RPMI7951 (cell line): ENCODE measurements at regions not wholly inside any gene's neighbourhood (a gene's known extent, or its start where the extent isn't known, plus 50 kb on each side); places are given as distances from the start of the nearest gene placed in this dataset.

Experiments used
- DNase-seq: peaks from one replicate; pipeline ENCODE4 v3.0.0-alpha.2; 2012; ENCODE audit warnings: low read depth

DNA sequence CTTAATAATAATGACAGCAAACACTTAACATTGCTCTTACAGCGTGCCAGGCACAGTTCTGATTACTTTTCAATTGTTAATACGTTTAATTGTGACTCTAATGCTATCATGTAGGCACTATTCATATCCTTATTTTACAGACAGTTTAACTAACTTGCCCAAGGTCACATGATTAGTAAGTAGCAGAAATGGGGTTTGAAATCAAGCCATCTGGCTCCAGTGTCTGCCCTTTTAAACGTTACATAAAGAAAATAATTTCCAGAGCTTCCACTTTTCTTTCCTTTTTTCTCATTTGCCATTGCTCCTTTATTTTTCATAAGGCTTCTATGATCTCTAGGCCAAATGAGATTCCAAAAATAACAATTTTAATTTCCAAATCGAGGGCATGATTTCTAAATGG, 50.6 kb upstream of the IKZF2 start:
- DNase-seq: no peak

DNA sequence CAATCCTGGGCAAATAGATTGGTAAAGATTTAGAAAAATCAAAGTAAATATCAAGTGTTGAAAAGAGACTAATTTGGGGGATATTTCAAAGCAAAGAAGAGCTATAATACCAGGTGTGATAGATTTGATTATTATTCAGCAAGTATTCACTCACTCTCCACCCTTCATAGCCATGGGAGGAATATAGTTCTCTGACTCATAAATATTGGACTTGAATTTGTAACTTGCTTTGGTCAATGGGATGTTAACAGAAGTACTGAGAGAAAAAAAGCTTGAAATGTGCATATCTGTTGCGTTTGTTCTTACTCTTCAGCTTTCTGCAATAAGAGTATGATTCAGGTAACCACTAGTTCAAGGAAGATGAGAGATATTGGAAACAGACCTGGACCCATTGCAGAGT, 54.5 kb upstream of the IKZF2 start:
- no peak for DNase-seq

DNA sequence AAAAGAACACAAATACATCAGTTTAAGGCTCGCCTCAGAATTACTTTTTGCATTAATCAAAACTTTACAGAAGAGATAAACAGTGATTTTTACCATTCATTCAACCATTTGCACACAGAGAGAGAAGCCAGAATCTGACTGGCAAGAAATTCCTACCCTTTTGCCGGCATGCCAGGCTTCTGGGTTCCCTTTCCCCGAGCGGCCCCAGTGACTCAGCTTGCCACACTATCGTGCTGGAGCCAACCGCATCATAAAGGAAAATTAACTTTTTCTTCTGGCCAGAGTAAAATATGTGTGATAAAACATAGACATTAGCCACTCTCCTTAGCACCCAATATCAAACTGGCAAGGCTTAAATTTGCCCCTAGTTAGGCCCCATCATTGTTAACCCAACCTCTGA, 61.8 kb upstream of the IKZF2 start:
- peak; percentile 59 for DNase-seq

GRCh38 chr2:213214209-213214608, 62.8 kb upstream of the IKZF2 start:
- no peak for DNase-seq

GRCh38 chr2:213216461-213216860, 65.0 kb upstream of the IKZF2 start:
- peak; percentile 14 for DNase-seq

DNA sequence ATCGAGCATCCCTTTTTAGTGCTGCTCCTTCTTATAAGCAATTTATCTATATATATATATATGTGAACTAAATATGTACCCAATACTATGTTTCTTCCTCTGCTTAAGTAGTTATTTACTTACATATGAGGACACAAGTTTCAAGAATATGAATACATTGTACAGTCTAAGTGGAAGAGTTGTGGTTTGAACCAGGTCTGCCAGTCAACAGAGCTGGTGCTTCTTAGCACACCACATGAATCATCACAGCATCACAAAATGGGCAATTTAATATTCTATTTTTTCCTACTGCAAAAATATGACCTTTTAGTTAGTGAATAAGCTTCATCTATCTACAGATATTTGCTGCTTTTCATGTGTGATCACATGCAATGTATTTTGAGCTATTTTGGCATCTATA, 64.4 kb upstream of the SPAG16 start:
- no peak for DNase-seq

DNA sequence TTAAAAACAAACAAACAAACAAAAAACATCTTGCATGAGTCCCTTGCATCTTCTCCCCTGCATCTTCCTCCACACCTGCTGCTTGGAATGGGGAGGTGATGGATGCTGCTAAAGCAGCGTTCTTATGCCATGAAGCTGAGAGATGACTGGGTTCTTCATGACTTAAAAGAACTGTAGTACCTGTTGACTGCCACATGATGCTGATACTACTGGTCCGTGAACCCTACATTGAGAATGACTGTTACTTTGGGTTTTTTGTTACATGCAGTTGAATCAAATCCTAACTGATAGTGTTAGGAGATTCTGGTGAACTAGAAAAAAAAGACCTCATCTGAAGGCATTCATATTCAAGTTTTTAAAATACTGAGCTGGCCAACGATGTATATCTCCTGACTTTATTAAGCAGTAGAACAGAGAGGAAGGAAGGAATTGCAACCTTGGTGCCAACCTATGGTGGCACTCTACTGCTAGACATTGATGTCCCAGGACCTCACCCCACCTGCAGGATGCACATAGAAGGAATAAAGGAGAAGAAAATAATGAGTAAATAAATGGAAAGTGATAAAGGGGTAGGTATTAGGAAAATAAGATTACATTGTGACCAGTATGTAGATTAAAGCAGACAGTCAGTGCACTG, 63.2 kb upstream of the SPAG16 start:
- no peak for DNase-seq

DNA sequence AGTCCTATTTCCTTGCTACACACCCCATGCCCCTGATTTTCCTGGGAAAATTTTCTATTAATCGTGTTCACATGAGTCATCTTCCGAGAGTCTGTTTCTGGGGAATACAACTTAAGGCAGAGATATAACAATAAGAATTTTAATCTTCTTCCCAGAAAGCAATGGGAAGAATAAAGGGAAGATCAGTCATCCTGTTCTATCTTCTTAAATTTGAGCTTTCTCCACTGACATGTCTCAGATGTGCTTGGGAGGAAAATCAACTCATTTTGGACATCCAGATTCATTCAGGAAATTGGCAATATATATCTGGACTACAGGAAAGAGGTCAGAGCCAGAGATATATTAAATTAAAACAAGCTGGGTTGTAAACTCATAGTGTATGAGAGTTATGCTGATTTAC, 62.3 kb upstream of the SPAG16 start:
- no peak for DNase-seq

- no peak for DNase-seq
Measured at GRCh38 chr2:213224366-213224765, 59.9 kb upstream of the SPAG16 start.

DNA sequence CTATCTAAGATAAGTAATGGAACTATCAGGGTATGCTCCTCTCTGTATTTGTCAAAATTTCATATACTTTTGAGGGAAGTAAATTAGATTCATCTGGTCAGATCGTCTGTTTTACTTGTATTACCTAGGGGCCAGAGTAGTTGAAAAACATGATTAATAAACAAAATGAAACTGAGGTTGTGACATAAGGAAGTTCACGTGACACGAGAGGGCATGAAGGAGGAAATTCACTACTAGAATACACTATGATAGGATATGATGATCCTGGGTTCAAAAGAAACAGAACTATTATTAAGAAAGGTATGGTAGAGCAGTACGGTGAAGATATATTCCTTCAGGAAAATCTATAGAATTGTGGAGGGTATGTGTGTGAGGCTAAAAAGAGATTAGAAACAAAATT, 58.4 kb upstream of the SPAG16 start:
- no peak for DNase-seq

GRCh38 chr2:213227458-213227857, 56.8 kb upstream of the SPAG16 start:
- peak; percentile 68 for DNase-seq

DNA sequence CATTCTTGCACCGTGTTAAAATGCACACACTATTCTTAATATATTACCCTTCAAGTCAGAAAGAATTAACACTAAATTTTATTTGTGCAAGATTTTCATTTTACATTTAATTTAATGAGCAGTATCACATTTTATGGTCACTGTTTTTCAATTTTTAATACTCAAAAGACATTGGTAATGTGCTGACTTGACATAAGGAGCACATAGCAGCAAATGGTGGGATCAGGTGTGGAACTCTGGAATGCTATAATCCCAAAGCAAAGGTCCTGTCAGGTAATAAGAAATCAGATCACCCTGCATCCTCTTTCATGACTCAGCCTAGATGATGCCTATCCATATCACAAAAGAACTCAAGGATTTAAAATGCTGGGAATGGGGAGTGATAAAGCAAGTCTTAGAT, 55.6 kb upstream of the SPAG16 start:
- DNase-seq: no peak

- DNase-seq: peak; percentile 77
Measured at GRCh38 chr2:213229814-213230213, 54.5 kb upstream of the SPAG16 start.

GRCh38 chr2:213231966-213232365, 52.3 kb upstream of the SPAG16 start:
- DNase-seq: no peak

DNA sequence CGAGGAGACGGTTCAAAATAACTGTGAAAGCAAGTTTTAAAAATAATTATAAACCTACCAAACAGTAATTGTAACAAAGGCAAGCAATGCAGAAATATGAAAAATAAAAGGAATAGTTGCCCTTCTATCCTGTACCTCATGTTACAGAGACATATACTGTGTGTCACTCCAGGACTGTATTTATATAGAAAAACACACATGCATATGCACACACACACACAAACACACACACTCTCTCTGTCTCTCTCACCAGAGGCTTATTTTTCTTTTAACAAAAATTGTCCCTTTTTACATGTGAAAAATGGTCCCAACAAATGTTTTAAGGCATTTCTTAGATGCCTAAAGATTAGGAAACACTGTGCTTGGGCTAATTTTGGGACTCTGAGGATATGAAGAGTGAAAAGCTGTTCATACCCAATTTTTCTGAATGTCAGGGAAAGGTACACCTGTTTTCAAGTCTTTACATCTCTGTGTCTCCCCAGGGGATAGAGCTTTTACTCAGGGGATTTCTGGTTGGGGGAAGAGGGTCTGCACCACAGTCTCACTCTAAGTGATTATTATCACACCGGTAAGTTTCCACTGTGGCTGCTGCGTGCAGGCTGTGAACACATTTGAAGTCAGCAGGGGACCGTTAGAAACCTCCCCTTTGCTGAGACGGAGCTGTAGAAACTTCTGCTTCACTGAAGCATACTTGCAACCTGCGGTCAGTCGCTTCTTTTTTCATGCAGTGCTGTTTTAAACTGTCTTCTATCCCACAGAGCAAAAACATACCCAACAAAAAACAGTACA, 51.4 kb upstream of the SPAG16 start:
- DNase-seq: peak; percentile 40

GRCh38 chr2:213233438-213234330, 50.6 kb upstream of the SPAG16 start:
- DNase-seq: no peak
